Fibroblast of villous mesenchyme (primary cell): ENCODE measurements at regions not wholly inside any gene's neighbourhood (a gene's known extent, or its start where the extent isn't known, plus 50 kb on each side); places are given as distances from the start of the nearest gene placed in this dataset.
A peak's percentile ranks its signal among the peaks of the same experiment; 100 is the strongest.

Source experiments
- DNase-seq: peaks from one replicate; pipeline ENCODE4 v3.0.0-alpha.2; 2010; ENCODE audit warnings: low read depth
- H3K4me3 ChIP-seq: 2 replicates; pipeline ENCODE4 v1.5.1; 2011; ENCODE audit warnings: low read depth, mild to moderate bottlenecking, low read length
- CTCF ChIP-seq: IDR thresholded peaks from 2 replicates; pipeline ENCODE4 v1.5.1; 2012; ENCODE audit warnings: low read depth, mild to moderate bottlenecking, low read length; ENCODE audit not compliant: insufficient read depth

GRCh38 chr13:47337781-47338507, 441.1 kb upstream of the HTR2A start:
- DNase-seq, result peak; percentile 71
- TF ChIP-seq CTCF, result no peak
- no peak overlapping the region for H3K4me3 ChIP-seq

GRCh38 chr13:47334173-47334572, 437.3 kb upstream of the HTR2A start:
- no peak for TF ChIP-seq CTCF
- no peak overlapping the region for H3K4me3 ChIP-seq
- peak; percentile 91 for DNase-seq

GRCh38 chr13:47332149-47332548, 435.3 kb upstream of the HTR2A start:
- no peak overlapping the region for H3K4me3 ChIP-seq
- TF ChIP-seq CTCF, result no peak
- DNase-seq, result peak; percentile 46

- DNase-seq, result no peak
- no peak overlapping the region for H3K4me3 ChIP-seq
- TF ChIP-seq CTCF, result no peak
Measured at GRCh38 chr13:47330031-47330430, 433.2 kb upstream of the HTR2A start.

- DNase-seq, result peak; percentile 11
- H3K4me3 ChIP-seq, result no peak overlapping the region
- no peak for TF ChIP-seq CTCF
Measured at GRCh38 chr13:47327861-47328260, 431.0 kb upstream of the HTR2A start.

- DNase-seq, result no peak
- TF ChIP-seq CTCF, result no peak
- no peak overlapping the region for H3K4me3 ChIP-seq
Measured at GRCh38 chr13:47326061-47326460, 429.2 kb upstream of the HTR2A start.

GRCh38 chr13:47317356-47317755, 420.5 kb upstream of the HTR2A start:
- DNase-seq, result no peak
- no peak for TF ChIP-seq CTCF
- H3K4me3 ChIP-seq, result no peak overlapping the region
